ENCODE measurements at regions not wholly inside any gene's neighbourhood (a gene's known extent, or its start where the extent isn't known, plus 50 kb on each side); places are given as distances from the start of the nearest gene placed in this dataset.
"Not testable (repeated sequence)": the region's sequence is repeated elsewhere in the genome, so short reads cannot be mapped to it uniquely, and the experiment has no call there.

DNA sequence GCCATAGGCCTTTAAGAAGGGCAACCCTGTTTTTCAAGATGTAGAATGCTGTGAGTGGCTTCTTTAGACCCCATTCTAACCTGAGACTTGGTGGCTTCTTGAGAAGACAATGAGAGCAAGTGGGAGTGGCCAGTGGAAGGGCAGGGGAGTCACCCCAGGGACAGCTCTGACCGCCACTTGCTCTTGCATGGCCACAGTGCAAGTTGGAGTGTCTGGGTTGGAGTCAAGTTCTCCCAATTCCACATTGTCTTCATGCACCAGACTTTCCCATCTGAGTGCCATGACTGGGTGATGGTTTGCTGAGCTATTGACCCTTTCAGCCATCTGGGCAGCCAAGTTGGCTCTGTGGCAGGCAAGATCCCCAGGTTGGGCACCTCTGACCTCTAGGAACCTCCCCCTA, 148.0 kb upstream of the SKOR2 start:
- no peak for DNase-seq

DNA sequence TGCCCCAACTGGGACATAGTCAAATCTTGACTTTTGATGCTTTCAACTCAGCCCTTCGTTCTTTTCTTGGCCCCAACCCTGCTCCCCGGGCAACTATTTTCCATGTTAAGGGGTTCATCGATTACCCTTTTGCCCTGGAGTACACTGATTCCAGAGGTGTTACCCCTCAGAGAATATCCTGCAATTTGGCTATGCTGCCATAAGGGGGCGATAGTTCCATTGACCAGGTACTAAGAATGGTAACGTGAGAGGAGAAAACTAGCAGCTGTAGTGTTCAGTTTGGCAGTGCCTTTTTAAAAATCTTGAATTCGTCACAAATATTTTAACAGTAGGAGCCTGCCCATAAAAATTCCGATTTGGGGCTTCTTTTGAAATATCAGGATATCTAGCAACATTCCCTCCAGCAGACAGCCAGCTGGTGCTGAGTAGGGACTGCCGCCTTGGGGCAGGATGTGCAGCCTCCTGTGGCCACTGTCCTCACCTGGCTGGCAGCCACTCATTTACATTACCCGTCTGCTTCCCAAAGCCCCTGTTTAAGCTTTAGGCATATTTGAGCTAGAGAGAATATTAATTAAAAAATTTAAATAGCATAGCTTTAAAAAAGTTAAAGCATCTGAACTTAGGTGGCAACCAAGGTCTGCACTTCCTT, 146.3 kb upstream of the SKOR2 start:
- no peak for DNase-seq

DNA sequence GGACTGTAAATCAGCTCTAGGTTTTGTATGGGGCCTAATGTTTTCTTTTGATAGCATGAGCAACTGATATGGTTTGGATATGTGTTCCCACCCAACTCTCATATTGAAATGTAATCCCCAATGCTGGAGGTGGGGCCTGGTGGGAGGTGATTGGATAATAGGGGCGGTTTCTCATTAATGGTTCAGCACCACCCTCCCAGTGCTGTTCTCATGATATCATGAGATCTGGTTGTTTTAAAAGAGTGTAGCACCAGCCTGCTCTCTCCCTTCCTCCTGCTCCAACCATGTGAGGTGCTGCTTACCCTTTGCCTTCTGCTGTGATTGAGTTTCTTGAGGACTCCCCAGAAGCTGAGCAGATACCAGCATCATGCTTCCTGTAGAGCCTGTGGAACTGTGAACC, 140.2 kb upstream of the SKOR2 start:
- no peak for DNase-seq

- DNase-seq: peak in 1 of 2 experiments; percentile 14
Measured at GRCh38 chr18:47390410-47391024, 139.1 kb upstream of the SKOR2 start.

DNA sequence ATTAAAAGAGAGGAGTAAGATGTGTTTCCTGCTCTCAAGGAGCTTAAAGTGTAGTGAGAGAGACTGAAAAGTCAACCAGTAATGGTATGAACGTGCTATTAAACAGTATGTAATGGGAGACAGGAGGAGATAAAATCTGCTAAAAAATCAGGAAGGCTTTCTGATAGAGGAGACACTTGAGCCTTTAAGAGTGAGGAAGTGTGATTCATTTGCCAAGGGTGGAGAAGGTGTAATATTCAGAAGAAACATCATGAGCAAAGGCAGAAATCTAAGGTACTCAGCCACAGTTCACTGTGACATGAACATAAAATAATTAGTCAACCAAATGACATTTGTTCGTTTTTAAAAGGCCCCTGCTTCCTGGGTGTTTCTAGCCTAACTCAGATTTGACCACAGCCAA, 137.8 kb upstream of the SKOR2 start:
- no peak for DNase-seq

GRCh38 chr18:47387864-47388263, 136.4 kb upstream of the SKOR2 start:
- no peak for DNase-seq

DNA sequence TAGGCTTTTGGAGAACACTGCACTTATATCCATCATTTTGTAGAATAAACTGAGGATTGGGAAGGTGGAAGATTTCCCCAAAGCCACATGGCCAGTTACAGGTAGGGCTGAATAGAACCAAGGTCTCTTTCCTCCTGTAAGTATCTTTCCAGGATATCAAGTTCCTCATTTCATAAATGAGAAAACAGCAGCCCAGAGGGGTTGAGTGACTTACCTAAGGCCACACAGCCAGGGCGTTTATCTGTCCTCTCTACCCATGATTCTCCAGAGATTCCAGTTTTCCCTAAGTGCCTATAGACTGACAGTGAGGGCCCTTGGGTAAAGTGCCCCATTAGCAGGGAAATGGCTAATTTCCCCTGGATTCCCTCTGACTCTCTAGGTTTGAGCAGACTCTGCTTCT, 132.3 kb upstream of the SKOR2 start:
- no peak for DNase-seq

DNA sequence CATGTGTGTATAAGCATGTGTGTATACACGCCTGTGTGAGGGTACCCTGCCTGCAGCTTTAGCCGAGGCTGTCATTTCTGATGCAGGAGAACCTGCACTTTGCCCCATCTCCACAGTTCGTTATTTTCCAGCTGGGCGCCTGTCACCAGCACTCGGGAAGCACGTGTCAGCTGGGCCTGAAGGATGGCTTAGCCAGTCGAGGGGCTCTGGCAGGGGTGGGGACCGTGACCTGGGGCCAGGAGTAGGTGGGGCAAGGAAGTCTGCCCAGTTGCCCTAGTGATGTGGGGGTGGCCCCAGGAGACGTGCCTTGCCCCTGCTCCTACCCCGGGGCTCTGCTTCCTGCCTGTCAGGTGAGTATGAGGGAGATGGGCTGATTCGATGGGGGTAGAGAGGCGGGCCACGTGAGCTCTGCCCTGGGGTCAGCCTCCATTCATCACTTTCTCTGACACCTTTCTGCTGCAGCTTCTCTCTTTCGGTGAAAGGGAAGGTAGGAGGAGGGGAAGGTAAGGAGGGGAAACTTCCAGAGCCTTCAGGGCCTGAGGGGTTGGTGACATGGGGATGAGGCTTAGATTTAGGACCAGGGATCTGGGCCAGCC, 130.6 kb upstream of the SKOR2 start:
- DNase-seq: no peak

GRCh38 chr18:47380153-47380552, 128.7 kb upstream of the SKOR2 start:
- DNase-seq: no peak

DNA sequence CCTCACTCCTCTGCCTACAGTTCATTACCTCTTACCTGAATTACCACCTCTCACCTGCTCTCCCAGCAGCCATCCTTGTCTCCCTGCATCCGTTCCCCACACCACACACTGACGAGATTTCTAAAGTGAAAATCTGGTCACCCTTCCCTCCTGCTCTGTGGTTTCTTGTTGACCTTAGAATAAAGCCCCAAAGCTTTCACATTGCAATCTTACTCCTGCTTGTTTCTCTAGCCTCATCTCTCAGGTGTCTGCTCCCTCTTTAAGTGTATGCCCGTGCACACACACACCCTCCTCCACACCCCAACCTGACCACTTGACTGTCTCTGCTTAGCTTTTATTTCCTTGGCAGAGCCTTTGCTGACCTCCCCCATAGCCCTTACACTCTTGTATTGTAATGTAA, 122.0 kb upstream of the SKOR2 start:
- no peak for DNase-seq

GRCh38 chr18:47370052-47370451, 118.6 kb upstream of the SKOR2 start:
- DNase-seq: no peak

DNA sequence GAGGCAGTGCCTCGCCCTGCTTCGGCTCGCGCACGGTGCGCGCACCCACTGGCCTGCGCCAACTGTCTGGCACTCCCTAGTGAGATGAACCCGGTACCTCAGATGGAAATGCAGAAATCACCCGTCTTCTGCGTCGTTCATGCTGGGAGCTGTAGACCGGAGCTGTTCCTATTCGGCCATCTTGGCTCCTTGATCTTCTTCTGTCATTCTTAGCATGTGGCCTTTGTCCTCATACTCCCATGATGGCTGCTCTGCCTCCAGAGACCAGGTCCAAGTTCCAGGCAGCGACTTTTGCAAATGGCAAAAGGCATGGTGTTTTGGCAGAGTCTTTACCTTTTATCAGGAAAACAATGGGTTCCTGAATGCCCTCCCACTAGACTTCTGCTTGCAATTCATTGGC, 102.6 kb upstream of the SKOR2 start:
- DNase-seq: not testable (repeated sequence)

GRCh38 chr18:47346016-47346415, 94.6 kb upstream of the SKOR2 start:
- no peak for DNase-seq

GRCh38 chr18:47345291-47345690, 93.8 kb upstream of the SKOR2 start:
- no peak for DNase-seq

DNA sequence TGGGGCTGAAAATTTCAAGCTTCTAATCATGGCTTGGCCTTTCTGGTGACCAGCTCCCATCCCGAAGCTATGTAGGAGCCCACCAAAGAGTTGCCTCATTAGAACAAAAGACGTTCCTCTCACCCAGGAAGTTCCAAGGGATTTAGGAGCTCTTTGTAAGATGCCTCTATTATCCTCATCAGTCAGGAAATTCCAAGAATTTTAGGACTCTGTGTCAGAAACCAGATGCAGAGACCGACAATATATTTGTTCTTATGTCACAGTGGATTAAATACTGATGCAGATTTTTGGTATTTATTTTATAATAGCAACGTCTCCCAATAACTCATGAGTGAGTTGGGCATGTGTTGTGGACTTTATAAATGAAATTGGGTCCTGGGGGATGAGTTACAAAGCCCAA, 91.8 kb upstream of the SKOR2 start:
- no peak for DNase-seq

GRCh38 chr18:47342566-47342965, 91.1 kb upstream of the SKOR2 start:
- DNase-seq: no peak

- DNase-seq: no peak
Measured at GRCh38 chr18:47341678-47342077, 90.2 kb upstream of the SKOR2 start.

GRCh38 chr18:47334966-47335365, 83.5 kb upstream of the SKOR2 start:
- no peak for DNase-seq

- DNase-seq: no peak
Measured at GRCh38 chr18:47333926-47334635, 82.6 kb upstream of the SKOR2 start.

DNA sequence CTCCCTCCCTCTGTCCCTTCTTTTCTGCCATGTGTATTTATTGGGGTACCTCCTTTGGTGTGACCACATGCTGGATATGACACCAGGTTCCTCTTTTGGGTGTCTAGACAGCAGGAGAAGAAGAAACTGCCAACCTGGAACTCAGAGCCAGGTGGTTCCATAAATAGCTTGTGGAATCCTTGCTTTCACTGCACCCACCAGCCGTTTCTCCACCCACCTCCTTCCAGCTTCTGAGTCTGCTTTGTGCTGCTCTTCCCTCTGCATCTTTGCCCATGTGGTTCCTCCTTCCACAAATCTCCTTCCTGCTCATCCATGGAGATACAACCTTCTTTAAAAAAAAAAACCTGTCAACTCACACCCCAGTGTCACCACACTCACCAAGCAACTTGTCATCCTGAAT, 80.2 kb upstream of the SKOR2 start:
- no peak for DNase-seq

DNA sequence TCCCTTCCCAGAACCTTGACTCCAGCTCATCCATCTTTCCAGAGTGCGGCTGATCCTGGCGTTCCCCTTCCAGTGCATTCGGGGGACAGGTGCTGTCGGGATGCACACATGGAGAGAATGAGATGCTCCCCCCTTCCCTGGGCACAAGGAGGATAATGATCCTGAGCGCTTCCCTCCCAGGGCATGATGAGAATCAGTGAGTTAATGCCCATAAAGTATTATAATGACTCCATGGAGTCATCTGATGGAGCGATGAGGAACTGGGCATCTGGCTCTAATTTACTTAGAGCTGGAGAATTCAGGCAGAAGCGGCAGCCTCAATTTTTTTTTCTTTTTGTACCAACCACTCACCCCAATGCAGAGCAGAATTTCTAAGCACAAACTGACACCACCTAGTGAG, 79.6 kb upstream of the SKOR2 start:
- no peak for DNase-seq

- no peak for DNase-seq
Measured at GRCh38 chr18:47323158-47323557, 71.7 kb upstream of the SKOR2 start.

DNA sequence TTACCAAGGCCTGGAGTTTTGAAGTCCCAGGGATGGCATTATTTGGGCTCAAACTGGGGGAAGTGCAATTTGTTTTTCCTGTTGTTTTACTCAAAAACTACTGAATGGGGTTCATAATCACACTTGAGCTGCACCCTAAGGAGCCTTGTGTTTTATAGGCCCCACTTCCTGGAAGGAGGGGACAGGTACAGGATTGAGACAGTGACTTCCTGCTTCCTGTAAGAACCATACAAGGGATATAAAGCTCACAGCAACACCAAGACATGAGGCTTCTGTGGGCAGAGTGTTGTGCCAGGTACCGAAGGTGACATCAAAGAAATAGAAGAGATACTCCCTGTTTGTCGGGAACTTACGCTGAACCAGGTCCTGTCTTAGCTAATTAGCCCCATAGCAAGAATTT, 70.4 kb upstream of the SKOR2 start:
- DNase-seq: no peak

Measured in SHP77 (cell line).